GM12878 (cell line): ENCODE measurements at regions not wholly inside any gene's neighbourhood (a gene's known extent, or its start where the extent isn't known, plus 50 kb on each side); places are given as distances from the start of the nearest gene placed in this dataset.

Experiments used
- ATAC-seq: fragments of 200-7000 bp; cut with Tn5 transposase; 3 replicates; pipeline ENCODE4 v1.9.1; 2020; ENCODE audit warnings: mild to moderate bottlenecking, moderate library complexity
- BruUV-seq: library from RNA; stranded (reverse); fragments of 400-500 nt; replicated peaks from 2 replicates; lab custom pipeline; 2021; lab: Mats Ljungman, UMichigan
- CTCF ChIA-PET: fragments of 300-600 bp; sonication (Branson Sonifier 250); formaldehyde crosslinking; extraction: SDS; loops from one replicate; lab custom pipeline; 2021; ENCODE audit warnings: inconsistent platforms; lab: Yijun Ruan, JAX
- POLR2A ChIA-PET: fragments of 350-600 bp; formaldehyde crosslinking; extraction: SDS; loops from one replicate; lab custom pipeline; 2021; ENCODE audit warnings: inconsistent platforms; lab: Charles Lee
- RAD21 ChIA-PET: fragments of 300-600 bp; sonication (Branson Sonifier 250); formaldehyde crosslinking; loops from one replicate; lab custom pipeline; 2023; ENCODE audit warnings: antibody characterized with exemption; ENCODE audit not compliant: unreplicated experiment; lab: Charles Lee
- SMC1A ChIA-PET: fragments of 300-600 bp; sonication (Branson Sonifier 250); formaldehyde crosslinking; loops from one replicate; lab custom pipeline; 2023; ENCODE audit not compliant: unreplicated experiment, uncharacterized antibody; lab: Charles Lee
- DNase-seq: peaks from one replicate; pipeline ENCODE4 v3.0.0-alpha.2; 2011; ENCODE audit warnings: low read depth, low spot score
- FAIRE-seq: peaks from 3 replicates; lab custom pipeline; 2011; peaks lifted over from hg19 to GRCh38; lab: Jason Lieb, UNC
- H2AFZ ChIP-seq: 2 replicates; pipeline ENCODE4 v1.6.0; 2011; ENCODE audit warnings: low read depth, low read length, control low read depth; ENCODE audit not compliant: control insufficient read depth
- H3K27ac ChIP-seq: 2 replicates; pipeline ENCODE4 v1.5.1; 2011; ENCODE audit warnings: control low read depth; ENCODE audit not compliant: control insufficient read depth, insufficient read depth
- H3K27me3 ChIP-seq, 2 experiments: replicated peaks in 1 of 2; 2 replicates each; pipeline versions ENCODE4 v1.6.0 to v1.6.1; 2011; ENCODE audit warnings: low read length in 1 of 2; ENCODE audit not compliant: control insufficient read depth in 2 of 2, insufficient read depth in 2 of 2
- H3K36me3 ChIP-seq, 2 experiments: 2 replicates each; pipeline ENCODE4 v1.5.1; 2011; ENCODE audit warnings: low read length in 1 of 2; ENCODE audit not compliant: control insufficient read depth in 2 of 2, insufficient read depth in 2 of 2
- H3K4me1 ChIP-seq: 2 replicates; pipeline ENCODE4 v1.6.1; 2011; ENCODE audit warnings: mild to moderate bottlenecking, low read length, moderate library complexity, mixed read lengths; ENCODE audit not compliant: control insufficient read depth, insufficient read depth
- H3K4me2 ChIP-seq: 2 replicates; pipeline ENCODE4 v1.6.0; 2011; ENCODE audit warnings: control low read depth; ENCODE audit not compliant: control insufficient read depth, insufficient read depth
- H3K4me3 ChIP-seq: fragments of 200-600 bp; sonication (generic); 2 replicates; pipeline ENCODE4 v1.5.1; 2016
- H3K79me2 ChIP-seq: 2 replicates; pipeline ENCODE4 v1.6.0; 2011; ENCODE audit warnings: low read length; ENCODE audit not compliant: control insufficient read depth, insufficient read depth
- H3K9ac ChIP-seq: 2 replicates; pipeline ENCODE4 v1.8.0; 2011; ENCODE audit warnings: low read length, control low read depth, mixed read lengths; ENCODE audit not compliant: control insufficient read depth, insufficient read depth
- H3K9me3 ChIP-seq: replicated peaks from 3 replicates; pipeline ENCODE4 v1.5.1; 2011; ENCODE audit warnings: mild to moderate bottlenecking, low read length; ENCODE audit not compliant: control insufficient read depth, insufficient read depth
- H4K20me1 ChIP-seq: 2 replicates; pipeline ENCODE4 v1.6.0; 2011; ENCODE audit not compliant: control insufficient read depth, insufficient read depth
- ATF7 ChIP-seq: fragments of 450-650 bp; IDR thresholded peaks from 2 replicates; pipeline ENCODE4 v1.6.1; 2016; ENCODE audit warnings: low read depth, mild to moderate bottlenecking
- BHLHE40 ChIP-seq, 2 experiments: fragments of 450-650 bp in 1 of 2; IDR thresholded peaks; 2 replicates each; pipeline ENCODE4 v1.6.1; 2011 to 2017; ENCODE audit warnings: low read depth in 2 of 2, borderline replicate concordance in 1 of 2, improper control_type of control experiment in 1 of 2, low read length in 1 of 2, mild to moderate bottlenecking in 1 of 2
- CBX5 ChIP-seq: sonication (generic); IDR thresholded peaks from 2 replicates; pipeline ENCODE4 v1.6.1; 2016; ENCODE audit warnings: low read depth, moderate library complexity, mild to moderate bottlenecking, inconsistent platforms
- CEBPB ChIP-seq, 2 experiments: fragments of 150-350 bp in 1 of 2; IDR thresholded peaks; 2 replicates each; pipeline ENCODE4 v1.6.1; 2012 to 2014; ENCODE audit warnings: low read depth in 2 of 2, low read length in 2 of 2, borderline replicate concordance in 1 of 2, inconsistent platforms in 1 of 2
- FOXM1 ChIP-seq: IDR thresholded peaks from 2 replicates; pipeline ENCODE4 v1.6.1; 2012; ENCODE audit warnings: low read depth, mild to moderate bottlenecking, inconsistent platforms, low read length, moderate library complexity
- NFXL1 ChIP-seq: fragments of 450-650 bp; IDR thresholded peaks from 2 replicates; pipeline ENCODE4 v1.6.1; 2017; ENCODE audit warnings: antibody characterized with exemption, mild to moderate bottlenecking, borderline replicate concordance
- NR2C2 ChIP-seq: IDR thresholded peaks from 2 replicates; pipeline ENCODE4 v1.6.1; 2011; ENCODE audit warnings: borderline replicate concordance, low read depth; ENCODE audit not compliant: control insufficient read depth, insufficient read length
- PAX8 ChIP-seq: fragments of 450-650 bp; IDR thresholded peaks from 2 replicates; pipeline ENCODE4 v1.6.1; 2017; ENCODE audit warnings: mild to moderate bottlenecking, moderate library complexity
- SMAD5 ChIP-seq: IDR thresholded peaks from 2 replicates; pipeline ENCODE4 v1.6.1; 2016; ENCODE audit warnings: antibody characterized with exemption, low read depth
- SPI1 ChIP-seq: IDR thresholded peaks from 2 replicates; pipeline ENCODE4 v1.6.1; 2011; ENCODE audit warnings: low read depth, mild to moderate bottlenecking, low read length, moderate library complexity, borderline replicate concordance; ENCODE audit not compliant: insufficient read depth
- SREBF1 ChIP-seq: IDR thresholded peaks from 2 replicates; pipeline ENCODE4 v1.6.1; 2012; ENCODE audit warnings: mild to moderate bottlenecking, low read length
- SREBF2 ChIP-seq: IDR thresholded peaks from 2 replicates; pipeline ENCODE4 v1.6.1; 2012; ENCODE audit warnings: mild to moderate bottlenecking, low read length
- SRF ChIP-seq, 2 experiments: IDR thresholded peaks; 2 replicates each; pipeline ENCODE4 v1.6.1; 2011; ENCODE audit warnings: low read depth in 2 of 2, low read length in 2 of 2, mild to moderate bottlenecking in 1 of 2, moderate library complexity in 1 of 2
- TARDBP ChIP-seq: IDR thresholded peaks from 2 replicates; pipeline ENCODE4 v1.6.1; 2016; ENCODE audit warnings: borderline replicate concordance
- ZBED1 ChIP-seq: IDR thresholded peaks from 2 replicates; pipeline ENCODE4 v1.6.1; 2016; ENCODE audit warnings: borderline replicate concordance
- ZNF384 ChIP-seq: IDR thresholded peaks from 2 replicates; pipeline ENCODE4 v1.6.1; 2012; ENCODE audit warnings: low read depth, mild to moderate bottlenecking, low read length, improper control_type of control experiment, borderline replicate concordance
- WGBS: methylation state at CpG from one replicate; pipeline ENCODE4 v1.1.6; 2016; ENCODE audit warnings: low lambda C conversion rate; ENCODE audit not compliant: insufficient replicate concordance, insufficient coverage; ENCODE audit errors: missing lambda C conversion rate; 5-methylcytosine and 5-hydroxymethylcytosine counted together
- in situ Hi-C: fragments of 300-500 bp; cut with MboI; formaldehyde crosslinking; loops from 9 replicates; pipeline ENCODE4 v1.14.3; 2018; ENCODE audit warnings: mixed read lengths
- intact Hi-C: fragments of 100-400 bp; cut with micrococcal nuclease; formaldehyde crosslinking; loops from one replicate; pipeline ENCODE4 v1.14.2; 2022; ENCODE audit not compliant: unreplicated experiment
- TF ChIP-seq, protein P1 (sequence below): IDR thresholded peaks from 2 replicates; pipeline ENCODE4 v1.6.1; 2011; ENCODE audit warnings: borderline replicate concordance, low read depth, mild to moderate bottlenecking, moderate library complexity, mixed read lengths, low read length; ENCODE audit not compliant: insufficient read depth; ENCODE audit errors: extremely low read length
- TF ChIP-seq, protein P2 (sequence below): IDR thresholded peaks from 2 replicates; pipeline ENCODE4 v1.6.1; 2011; ENCODE audit warnings: borderline replicate concordance, low read depth, mild to moderate bottlenecking, moderate library complexity, low read length; ENCODE audit not compliant: insufficient read depth, poor library complexity, severe bottlenecking

DNA sequence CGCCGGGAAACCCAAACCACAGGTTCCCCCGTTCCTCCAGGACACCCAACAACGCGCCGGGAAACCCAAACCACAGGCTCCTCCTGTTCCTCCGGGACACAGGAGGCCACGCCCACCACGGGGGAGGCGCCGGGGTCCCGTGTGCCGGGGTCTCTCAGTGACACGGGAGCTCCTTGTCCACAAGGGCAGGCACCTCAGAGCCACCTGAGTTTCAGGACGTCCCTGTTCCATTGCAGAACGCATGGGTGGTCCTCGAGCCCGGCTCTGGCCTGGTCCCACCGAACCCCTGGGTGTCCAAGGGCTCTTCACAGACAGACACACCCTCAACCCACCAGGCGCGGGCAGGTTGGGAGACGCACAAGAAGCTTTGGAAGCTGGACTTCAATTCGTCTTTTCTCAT lies 57.6 kb upstream of the ADGRA1 start:
- FAIRE-seq (no peak), DNase-seq (no peak), ATAC-seq (no peak)
- H3K36me3 ChIP-seq: no peaks in the 10 kb centered on the region
- intact Hi-C loops (no loop called here), in situ Hi-C loops (no loop called here)
- H3K4me1 ChIP-seq: no peaks in the 10 kb centered on the region
- TF ChIP-seq SMAD5 (no peak), SREBF1 (no peak), SRF (IDR thresholded peaks at IDR 0.05; ENCODE audit: low read depth in 2 of 2, low read length in 2 of 2) (no peak), ZNF384 (no peak), SREBF2 (no peak), ZBED1 (no peak), CEBPB (IDR thresholded peaks at IDR 0.05; ENCODE audit: borderline replicate concordance in 1 of 2, low read depth in 2 of 2, low read length in 2 of 2) (no peak), FOXM1 (no peak), NR2C2 (no peak), TARDBP (no peak), NFXL1 (no peak), ATF7 (no peak), BHLHE40 (IDR thresholded peaks at IDR 0.05; ENCODE audit: borderline replicate concordance in 1 of 2, low read depth in 2 of 2, low read length in 1 of 2) (no peak), PAX8 (no peak), CBX5 (no peak), SPI1 (no peak)
- TF ChIP-seq, protein P1, sequence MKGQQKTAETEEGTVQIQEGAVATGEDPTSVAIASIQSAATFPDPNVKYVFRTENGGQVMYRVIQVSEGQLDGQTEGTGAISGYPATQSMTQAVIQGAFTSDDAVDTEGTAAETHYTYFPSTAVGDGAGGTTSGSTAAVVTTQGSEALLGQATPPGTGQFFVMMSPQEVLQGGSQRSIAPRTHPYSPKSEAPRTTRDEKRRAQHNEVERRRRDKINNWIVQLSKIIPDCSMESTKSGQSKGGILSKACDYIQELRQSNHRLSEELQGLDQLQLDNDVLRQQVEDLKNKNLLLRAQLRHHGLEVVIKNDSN: no peak
- TF ChIP-seq, protein P2, sequence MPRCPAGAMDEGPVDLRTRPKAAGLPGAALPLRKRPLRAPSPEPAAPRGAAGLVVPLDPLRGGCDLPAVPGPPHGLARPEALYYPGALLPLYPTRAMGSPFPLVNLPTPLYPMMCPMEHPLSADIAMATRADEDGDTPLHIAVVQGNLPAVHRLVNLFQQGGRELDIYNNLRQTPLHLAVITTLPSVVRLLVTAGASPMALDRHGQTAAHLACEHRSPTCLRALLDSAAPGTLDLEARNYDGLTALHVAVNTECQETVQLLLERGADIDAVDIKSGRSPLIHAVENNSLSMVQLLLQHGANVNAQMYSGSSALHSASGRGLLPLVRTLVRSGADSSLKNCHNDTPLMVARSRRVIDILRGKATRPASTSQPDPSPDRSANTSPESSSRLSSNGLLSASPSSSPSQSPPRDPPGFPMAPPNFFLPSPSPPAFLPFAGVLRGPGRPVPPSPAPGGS: no peak
- ChIA-PET SMC1A (no interaction called here), POLR2A (no interaction called here), CTCF (no interaction called here), RAD21 (no interaction called here)
- H3K9ac ChIP-seq: no peak overlapping the region
- H3K4me3 ChIP-seq: no peak overlapping the region
- no peaks in the 10 kb centered on the region for H3K27me3 ChIP-seq
- H3K9me3 ChIP-seq: no peaks in the 10 kb centered on the region
- H2AFZ ChIP-seq: no peak overlapping the region
- BruUV-seq: no TSS peak
- H3K27ac ChIP-seq: no peak overlapping the region
- H3K79me2 ChIP-seq: no peaks in the 10 kb centered on the region
- WGBS: 17% methylated on average over 20 of the region's 23 CpGs
- no peak overlapping the region for H3K4me2 ChIP-seq
- H4K20me1 ChIP-seq: no peaks in the 10 kb centered on the region
